Right lobe of liver (tissue), 6 donors: ENCODE measurements at regions not wholly inside any gene's neighbourhood (a gene's known extent, or its start where the extent isn't known, plus 50 kb on each side); places are given as distances from the start of the nearest gene placed in this dataset.

Experiments
- ATAC-seq, 4 donors: fragments of 200-7000 bp; cut with Tn5 transposase; one replicate each; pipeline ENCODE4 v1.9.1; 2020; ENCODE audit warnings: mild to moderate bottlenecking in 4 of 4, moderate library complexity in 4 of 4
- DNase-seq, 3 donors: peaks; one replicate each; pipeline ENCODE4 v3.0.0-alpha.2; 2020
- H3K27ac ChIP-seq, 3 donors: fragments of 200-600 bp; one replicate each; pipeline ENCODE4 v1.8.0; 2022
- H3K27me3 ChIP-seq, 2 donors: fragments of 200-600 bp; one replicate each; pipeline ENCODE4 v1.8.0; 2022
- H3K36me3 ChIP-seq, 4 donors: fragments of 200-600 bp; sonication (generic) in 1 of 4; one replicate each; pipeline versions ENCODE4 v1.5.1 to v1.8.0; 2017 to 2022; ENCODE audit warnings: control low read depth in 1 of 4
- H3K4me1 ChIP-seq, 4 donors: fragments of 200-600 bp; sonication (generic) in 1 of 4; one replicate each; pipeline versions ENCODE4 v1.5.1 to v1.8.0; 2017 to 2022; ENCODE audit warnings: control low read depth in 1 of 4
- H3K4me3 ChIP-seq, 3 donors: fragments of 200-600 bp; one replicate each; pipeline ENCODE4 v1.8.0; 2022
- H3K9me3 ChIP-seq, 4 donors: fragments of 200-600 bp; sonication (generic) in 1 of 4; one replicate each; pipeline versions ENCODE4 v1.5.1 to v1.8.0; 2017 to 2022; ENCODE audit warnings: control low read depth in 1 of 4
- POLR2A ChIP-seq: fragments of 450-650 bp; IDR thresholded peaks from one replicate; pipeline ENCODE4 v1.6.1; 2017; ENCODE audit warnings: antibody characterized with exemption, mild to moderate bottlenecking
- WGBS: methylation state at CpG from one replicate; pipeline ENCODE4 v1.1.6; 2018; ENCODE audit warnings: low coverage, low lambda C conversion rate; ENCODE audit not compliant: insufficient coverage; ENCODE audit errors: missing lambda C conversion rate; 5-methylcytosine and 5-hydroxymethylcytosine counted together
- intact Hi-C, 2 donors: fragments of 100-400 bp; cut with DNase I; formaldehyde crosslinking; loops; one replicate each; pipeline versions ENCODE4 v1.11.2 to v1.14.1; 2022
- TF ChIP-seq, protein P1 (sequence below), 4 donors: fragments of 200-600 bp in 3 of 4; fragments of 450-650 bp in 1 of 4; IDR thresholded peaks; one replicate each; pipeline versions ENCODE4 v1.5.1 to v1.8.0; 2016 to 2022; ENCODE audit warnings: antibody characterized with exemption in 4 of 4, mild to moderate bottlenecking in 2 of 4
- donor health status: DM: no; HTN: yes; CAD: no.
- donor health status: DM: no; HTN: no; CAD: no.
- donor health status: DM: no; HTN: no; CAD: no.
- donor health status: DM: no; HTN: yes; CAD: no.
- donor health status: DM: no; HTN: yes; CAD: no.

DNA sequence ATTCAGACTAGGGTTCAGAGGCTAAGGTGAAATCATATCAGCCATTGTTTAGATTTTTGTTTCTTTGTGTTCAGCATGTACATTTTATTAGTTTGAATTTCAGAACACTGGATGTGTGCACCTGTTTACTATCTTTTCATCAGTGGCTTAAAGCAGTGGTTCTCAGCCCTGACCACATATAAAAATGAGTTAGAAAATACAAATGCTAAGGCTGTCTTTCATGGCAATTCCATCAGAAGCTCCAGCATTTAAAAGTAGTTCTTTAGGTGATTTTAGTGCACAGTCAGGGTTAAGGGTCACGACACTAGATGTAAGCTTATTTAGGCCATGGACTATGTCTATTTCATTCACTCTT is 213.5 kb downstream of the NECTIN3 start:
- ATAC-seq (no peak), DNase-seq (no peak)
- TF ChIP-seq, protein P1, sequence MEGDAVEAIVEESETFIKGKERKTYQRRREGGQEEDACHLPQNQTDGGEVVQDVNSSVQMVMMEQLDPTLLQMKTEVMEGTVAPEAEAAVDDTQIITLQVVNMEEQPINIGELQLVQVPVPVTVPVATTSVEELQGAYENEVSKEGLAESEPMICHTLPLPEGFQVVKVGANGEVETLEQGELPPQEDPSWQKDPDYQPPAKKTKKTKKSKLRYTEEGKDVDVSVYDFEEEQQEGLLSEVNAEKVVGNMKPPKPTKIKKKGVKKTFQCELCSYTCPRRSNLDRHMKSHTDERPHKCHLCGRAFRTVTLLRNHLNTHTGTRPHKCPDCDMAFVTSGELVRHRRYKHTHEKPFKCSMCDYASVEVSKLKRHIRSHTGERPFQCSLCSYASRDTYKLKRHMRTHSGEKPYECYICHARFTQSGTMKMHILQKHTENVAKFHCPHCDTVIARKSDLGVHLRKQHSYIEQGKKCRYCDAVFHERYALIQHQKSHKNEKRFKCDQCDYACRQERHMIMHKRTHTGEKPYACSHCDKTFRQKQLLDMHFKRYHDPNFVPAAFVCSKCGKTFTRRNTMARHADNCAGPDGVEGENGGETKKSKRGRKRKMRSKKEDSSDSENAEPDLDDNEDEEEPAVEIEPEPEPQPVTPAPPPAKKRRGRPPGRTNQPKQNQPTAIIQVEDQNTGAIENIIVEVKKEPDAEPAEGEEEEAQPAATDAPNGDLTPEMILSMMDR (IDR thresholded peaks at IDR 0.05) = no peak
- TF ChIP-seq POLR2A = no peak
- Histone ChIP-seq H3K9me3 (no peaks in the 10 kb centered on the region), H3K36me3 (no peaks in the 10 kb centered on the region), H3K4me1 (no peaks in the 10 kb centered on the region), H3K27ac (no peak overlapping the region), H3K27me3 (no peaks in the 10 kb centered on the region), H3K4me3 (no peak overlapping the region)
- intact Hi-C loops = no loop called here
- 67% methylated on average over 1 of the region's 1 CpG for WGBS

DNA sequence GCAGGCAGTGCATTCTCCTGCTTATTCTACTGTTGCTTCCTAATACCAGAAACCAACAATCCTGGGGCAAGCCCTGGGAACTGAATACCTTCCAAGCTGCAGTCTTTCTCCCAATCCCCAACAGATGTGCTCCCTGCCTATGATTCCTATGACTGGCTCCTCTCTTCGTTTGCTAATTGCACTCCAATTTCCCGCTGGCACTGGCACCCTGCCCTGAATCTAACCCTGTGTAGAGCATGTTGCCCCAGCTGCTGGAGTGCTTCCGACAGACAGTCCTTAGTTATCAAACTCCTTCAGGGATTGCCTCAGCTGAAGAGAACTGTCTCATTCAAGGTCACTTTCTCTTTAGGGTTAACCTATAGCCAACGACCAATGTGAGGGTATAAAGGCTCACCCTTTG is 214.1 kb downstream of the NECTIN3 start:
- no peak overlapping the region for H3K4me3 ChIP-seq
- ATAC-seq (no peak), DNase-seq (no peak)
- H3K27me3 ChIP-seq = no peaks in the 10 kb centered on the region
- 60% methylated on average over 4 of the region's 4 CpGs for WGBS
- no peak overlapping the region for H3K27ac ChIP-seq
- H3K36me3 ChIP-seq = no peaks in the 10 kb centered on the region
- no peaks in the 10 kb centered on the region for H3K9me3 ChIP-seq
- intact Hi-C loops = no loop called here
- no peaks in the 10 kb centered on the region for H3K4me1 ChIP-seq
- no peak for TF ChIP-seq POLR2A
- TF ChIP-seq, protein P1 (IDR thresholded peaks at IDR 0.05) = no peak

DNA sequence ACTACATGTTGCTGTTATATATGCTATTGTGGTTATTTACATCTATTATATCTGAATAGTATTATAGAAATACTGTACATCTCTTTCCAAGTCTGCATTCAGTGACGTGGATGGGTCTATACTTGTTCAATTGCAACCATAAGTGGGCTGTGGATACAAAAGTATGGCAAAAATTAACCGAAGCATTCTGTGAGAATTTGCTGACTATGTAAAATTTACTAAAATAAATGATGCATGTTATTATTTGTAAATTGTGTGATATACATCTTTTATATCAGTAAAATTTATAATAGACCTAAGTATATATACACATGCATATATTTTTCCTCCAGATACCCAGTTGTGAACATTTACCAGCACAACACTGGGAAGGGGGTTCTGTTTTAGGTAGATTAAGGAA is 215.1 kb downstream of the NECTIN3 start:
- Histone ChIP-seq H3K4me1 (no peaks in the 10 kb centered on the region), H3K9me3 (no peaks in the 10 kb centered on the region), H3K36me3 (no peaks in the 10 kb centered on the region), H3K27ac (no peak overlapping the region), H3K4me3 (no peak overlapping the region), H3K27me3 (no peaks in the 10 kb centered on the region)
- intact Hi-C loops = no loop called here
- ATAC-seq (no peak), DNase-seq (no peak)
- WGBS = 63% methylated on average over 2 of the region's 2 CpGs
- TF ChIP-seq, protein P1 (IDR thresholded peaks at IDR 0.05) = no peak
- TF ChIP-seq POLR2A = no peak

DNA sequence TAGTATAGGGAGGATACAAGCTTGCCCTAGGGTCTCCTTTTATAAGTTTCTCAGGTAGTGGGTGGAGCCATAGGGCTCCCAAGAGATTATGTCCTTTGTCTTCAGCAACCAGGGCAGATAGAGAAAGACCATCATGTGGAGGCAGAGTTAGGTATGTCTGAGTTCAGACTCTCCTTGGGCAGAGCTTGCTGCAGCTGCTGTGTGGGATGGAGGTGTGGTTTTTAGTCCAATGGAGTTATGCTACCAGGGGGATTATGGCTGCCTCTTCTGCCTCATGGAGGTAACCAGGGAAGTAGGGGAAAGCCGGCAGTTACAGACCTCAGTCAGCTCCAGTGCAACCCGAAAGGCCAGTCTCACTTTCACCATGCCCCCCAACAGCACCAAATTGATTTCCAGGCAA is 220.5 kb downstream of the NECTIN3 start:
- TF ChIP-seq POLR2A = no peak
- TF ChIP-seq, protein P1 (IDR thresholded peaks at IDR 0.05) = no peak
- ATAC-seq (no peak), DNase-seq (no peak)
- H3K36me3 ChIP-seq = no peaks in the 10 kb centered on the region
- no CpG with 5 or more reads among the region's 2 CpGs for WGBS
- no peaks in the 10 kb centered on the region for H3K27me3 ChIP-seq
- H3K9me3 ChIP-seq = no peaks in the 10 kb centered on the region
- intact Hi-C loops = no loop called here
- no peaks in the 10 kb centered on the region for H3K4me1 ChIP-seq
- H3K4me3 ChIP-seq = no peak overlapping the region
- no peak overlapping the region for H3K27ac ChIP-seq

DNA sequence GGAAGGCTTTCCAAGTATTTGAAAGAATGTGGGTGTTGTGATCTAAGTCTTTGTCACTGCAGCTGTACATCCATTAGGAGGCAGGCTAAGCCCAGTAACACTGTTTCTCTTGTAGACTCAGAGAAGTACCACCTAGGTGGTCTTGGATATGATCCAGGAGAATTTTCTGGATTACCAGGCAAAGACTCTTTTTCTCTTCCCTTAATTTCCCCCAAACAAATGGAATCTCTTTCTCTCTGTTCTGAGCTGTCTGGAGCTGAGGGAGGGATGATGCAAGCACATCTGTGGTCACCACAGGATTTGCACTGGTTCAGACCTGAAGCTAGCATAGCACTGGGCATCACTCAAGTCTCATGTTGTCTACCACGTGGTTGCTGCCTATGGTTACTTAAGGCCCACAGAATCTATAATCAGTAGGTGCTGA is 227.6 kb downstream of the NECTIN3 start:
- H3K36me3 ChIP-seq = no peaks in the 10 kb centered on the region
- H3K9me3 ChIP-seq = no peaks in the 10 kb centered on the region
- no peak overlapping the region for H3K27ac ChIP-seq
- no peaks in the 10 kb centered on the region for H3K4me1 ChIP-seq
- no peak for DNase-seq
- no peak for TF ChIP-seq POLR2A
- TF ChIP-seq, protein P1 (IDR thresholded peaks at IDR 0.05) = no peak
- H3K4me3 ChIP-seq = no peak overlapping the region
- intact Hi-C loops = no loop called here
- H3K27me3 ChIP-seq = no peaks in the 10 kb centered on the region
- WGBS = no CpG with 5 or more reads among the region's 1 CpG
- ATAC-seq = no peak
